ENCODE measurements at regions not wholly inside any gene's neighbourhood (a gene's known extent, or its start where the extent isn't known, plus 50 kb on each side); places are given as distances from the start of the nearest gene placed in this dataset.

- TF ChIP-seq GATA2 (IDR thresholded peaks at IDR 0.05; ENCODE audit: low read depth, low read length) (no peak), GATA3 (IDR thresholded peaks at IDR 0.05; ENCODE audit: low read depth, low read length) (no peak)
These were observed 179.0 kb downstream of the POM121L12 start for GRCh38 chr7:53214463-53214862.

Measured in SH-SY5Y (cell line).